ENCODE measurements at regions not wholly inside any gene's neighbourhood (a gene's known extent, or its start where the extent isn't known, plus 50 kb on each side); places are given as distances from the start of the nearest gene placed in this dataset. TPM values are rescaled to one million over a fixed set of nuclear protein-coding genes. Genes with fewer than 3 reads are reported as not detected.

DNA sequence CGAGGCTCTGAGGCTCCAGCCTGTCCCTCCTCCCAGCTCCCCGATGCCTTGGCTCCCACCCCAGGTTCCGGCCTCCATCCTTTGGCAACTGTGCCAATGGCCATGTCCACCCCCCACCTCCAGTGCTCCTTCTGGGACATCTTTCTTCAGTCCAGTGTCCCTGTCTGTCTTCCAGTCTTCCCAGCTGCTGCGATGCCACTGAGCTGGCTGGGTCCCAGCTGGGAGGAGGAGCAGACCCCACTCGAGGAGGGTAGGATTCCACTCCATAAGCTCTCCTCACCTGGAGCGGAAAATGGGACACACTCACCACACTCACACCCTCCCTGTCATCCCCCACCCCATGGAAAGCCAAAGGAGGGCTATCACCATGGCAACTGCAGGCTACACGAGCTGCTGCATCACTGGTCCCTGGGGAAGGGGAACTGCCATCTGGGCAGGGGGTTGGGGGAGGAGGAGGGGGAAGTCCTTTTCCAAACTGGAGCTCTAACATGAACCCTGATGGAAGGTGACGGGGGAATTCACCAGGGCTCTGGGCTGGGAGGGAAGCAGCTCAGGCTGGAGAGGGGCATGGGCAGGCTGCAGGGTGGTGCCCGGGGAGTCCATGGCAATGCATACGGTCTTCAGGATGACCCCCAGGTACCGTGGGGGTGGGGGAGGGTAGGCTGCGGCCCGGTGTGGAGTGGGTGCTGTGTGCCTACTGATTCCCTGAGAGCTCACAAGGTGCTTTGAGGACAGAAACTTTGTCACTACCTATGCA, 94.3 kb downstream of the LRRC74A start:
- ATAC-seq (ENCODE audit: low FRiP score), result no peak

DNA sequence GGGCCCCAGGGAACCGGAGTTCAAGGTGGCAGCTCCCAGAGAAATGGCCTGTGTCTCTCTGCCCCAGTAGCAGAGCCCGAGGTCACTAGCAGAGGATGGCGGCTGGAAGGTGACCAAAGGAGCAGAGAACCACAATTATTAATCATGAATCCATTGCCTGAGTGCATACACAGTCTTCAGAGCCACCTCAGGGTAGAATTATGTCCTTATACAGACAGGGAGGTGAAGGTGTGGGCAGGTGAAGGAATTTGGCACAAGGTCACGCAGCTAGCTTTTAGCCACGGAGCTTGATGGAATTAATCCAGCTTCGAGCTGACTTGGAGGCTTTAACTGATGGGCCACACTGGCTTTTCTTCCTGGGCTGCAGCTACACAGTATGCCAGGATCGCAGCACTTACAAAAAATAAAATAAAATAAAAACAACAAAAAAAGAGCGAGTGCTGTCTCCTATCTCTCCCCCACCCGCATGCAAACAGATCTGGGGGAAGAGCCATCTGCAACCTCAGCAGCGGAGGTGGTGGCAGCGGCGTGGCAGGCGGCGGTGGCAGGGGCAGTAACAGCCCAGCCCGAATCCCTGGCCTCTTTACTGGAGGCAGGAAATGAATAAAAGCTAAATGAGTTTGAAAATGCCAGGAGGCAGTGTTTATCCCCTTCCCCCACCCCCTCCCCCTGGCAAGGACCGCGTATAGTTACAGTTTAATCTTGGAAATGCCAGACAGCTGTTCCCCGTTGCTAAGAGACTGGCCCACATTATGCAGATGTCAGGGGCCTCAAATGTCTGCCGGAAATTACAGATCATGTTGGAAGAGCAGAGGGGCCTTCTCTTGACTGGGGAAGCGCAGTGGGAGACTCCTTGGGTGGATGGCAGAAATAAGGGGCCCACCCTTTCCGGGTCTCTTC, 93.5 kb downstream of the LRRC74A start:
- TF ChIP-seq, protein P1, sequence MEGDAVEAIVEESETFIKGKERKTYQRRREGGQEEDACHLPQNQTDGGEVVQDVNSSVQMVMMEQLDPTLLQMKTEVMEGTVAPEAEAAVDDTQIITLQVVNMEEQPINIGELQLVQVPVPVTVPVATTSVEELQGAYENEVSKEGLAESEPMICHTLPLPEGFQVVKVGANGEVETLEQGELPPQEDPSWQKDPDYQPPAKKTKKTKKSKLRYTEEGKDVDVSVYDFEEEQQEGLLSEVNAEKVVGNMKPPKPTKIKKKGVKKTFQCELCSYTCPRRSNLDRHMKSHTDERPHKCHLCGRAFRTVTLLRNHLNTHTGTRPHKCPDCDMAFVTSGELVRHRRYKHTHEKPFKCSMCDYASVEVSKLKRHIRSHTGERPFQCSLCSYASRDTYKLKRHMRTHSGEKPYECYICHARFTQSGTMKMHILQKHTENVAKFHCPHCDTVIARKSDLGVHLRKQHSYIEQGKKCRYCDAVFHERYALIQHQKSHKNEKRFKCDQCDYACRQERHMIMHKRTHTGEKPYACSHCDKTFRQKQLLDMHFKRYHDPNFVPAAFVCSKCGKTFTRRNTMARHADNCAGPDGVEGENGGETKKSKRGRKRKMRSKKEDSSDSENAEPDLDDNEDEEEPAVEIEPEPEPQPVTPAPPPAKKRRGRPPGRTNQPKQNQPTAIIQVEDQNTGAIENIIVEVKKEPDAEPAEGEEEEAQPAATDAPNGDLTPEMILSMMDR (IDR thresholded peaks at IDR 0.05), result no peak
- ATAC-seq (ENCODE audit: low FRiP score) (no peak), DNase-seq (ENCODE audit: low spot score) (no peak)

More for the DNA sequence above, 94.3 kb downstream of the LRRC74A start:
- TF ChIP-seq, protein P1 (IDR thresholded peaks at IDR 0.05), result no peak
- DNase-seq (ENCODE audit: low spot score), result no peak

Small RNAs in the stretch of these regions (small RNA-seq; reads per million reads assigned to genes)
- gene RN7SL356P, result not detected

All from omental fat pad (tissue), 3 donors.